Erythroblast (primary cell): ENCODE measurements at regions not wholly inside any gene's neighbourhood (a gene's known extent, or its start where the extent isn't known, plus 50 kb on each side); places are given as distances from the start of the nearest gene placed in this dataset.

Source experiments
- GATA1 ChIP-seq: IDR thresholded peaks from 2 replicates; pipeline ENCODE4 v1.6.1; 2011; ENCODE audit warnings: low read depth, mild to moderate bottlenecking, control low read depth, low read length, moderate library complexity
- POLR2A ChIP-seq: IDR thresholded peaks from 2 replicates; pipeline ENCODE4 v1.6.1; 2011; ENCODE audit warnings: mild to moderate bottlenecking, low read length

GRCh38 chr7:11952972-11953371 lies 121.0 kb upstream of the THSD7A start:
- no peak for TF ChIP-seq POLR2A
- no peak for TF ChIP-seq GATA1
